Activated T-helper 2 cell treated with anti-CD3 and anti-CD28 coated beads, Interferon-gamma antibody, Interleukin-2, Interleukin-4, amounts not matched to agents 10 μg/mL and 5 μg/mL and 100 μg/mL, durations not matched to agents 14 hours and 24 hours and 36 hours (primary cell): ENCODE measurements at regions not wholly inside any gene's neighbourhood (a gene's known extent, or its start where the extent isn't known, plus 50 kb on each side); places are given as distances from the start of the nearest gene placed in this dataset.
"Not testable (repeated sequence)": the region's sequence is repeated elsewhere in the genome, so short reads cannot be mapped to it uniquely, and the experiment has no call there.

Experiments used
- DNase-seq: peaks from one replicate; pipeline ENCODE4 v3.0.0; 2021; ENCODE audit warnings: low spot score
- H3K27ac Mint-ChIP-seq: one replicate; pipeline ENCODE4 v1.8.0; 2021; ENCODE audit warnings: mixed read lengths
- H3K27me3 Mint-ChIP-seq: one replicate; pipeline ENCODE4 v1.8.0; 2021; ENCODE audit warnings: low read depth, mixed read lengths
- H3K36me3 Mint-ChIP-seq: one replicate; pipeline ENCODE4 v1.8.0; 2021; ENCODE audit warnings: low read depth, mixed read lengths
- H3K4me1 Mint-ChIP-seq: one replicate; pipeline ENCODE4 v1.8.0; 2021; ENCODE audit warnings: low read depth, mixed read lengths
- H3K4me3 Mint-ChIP-seq: one replicate; pipeline ENCODE4 v1.8.0; 2021; ENCODE audit warnings: low read depth, mild to moderate bottlenecking, moderate library complexity, mixed read lengths
- H3K9me3 Mint-ChIP-seq: one replicate; pipeline ENCODE4 v1.8.0; 2021; ENCODE audit warnings: mixed read lengths
- intact Hi-C: fragments of 100-400 bp; cut with micrococcal nuclease; formaldehyde crosslinking; loops from one replicate; pipeline ENCODE4 v1.15.1; 2023

GRCh38 chr13:22897571-22898314, 283.0 kb upstream of the SGCG start:
- Mint-ChIP-seq H3K27ac (no peak overlapping the region), H3K9me3 (no peaks in the 10 kb centered on the region), H3K4me1 (no peaks in the 10 kb centered on the region), H3K27me3 (no peaks in the 10 kb centered on the region), H3K36me3 (no peaks in the 10 kb centered on the region), H3K4me3 (no peak overlapping the region)
- intact Hi-C loops, result no loop called here
- DNase-seq, result no peak

GRCh38 chr13:22900416-22900951, 280.3 kb upstream of the SGCG start:
- H3K4me1 Mint-ChIP-seq, H3K9me3 Mint-ChIP-seq, H3K4me3 Mint-ChIP-seq, H3K36me3 Mint-ChIP-seq, H3K27me3 Mint-ChIP-seq, intact Hi-C loops, DNase-seq, H3K27ac Mint-ChIP-seq: not testable (repeated sequence)

GRCh38 chr13:22903301-22903700, 277.5 kb upstream of the SGCG start:
- H3K27me3 Mint-ChIP-seq, result no peaks in the 10 kb centered on the region
- no peaks in the 10 kb centered on the region for H3K4me1 Mint-ChIP-seq
- no peak for DNase-seq
- no peak overlapping the region for H3K4me3 Mint-ChIP-seq
- H3K27ac Mint-ChIP-seq, result no peak overlapping the region
- no peaks in the 10 kb centered on the region for H3K36me3 Mint-ChIP-seq
- H3K9me3 Mint-ChIP-seq, result no peaks in the 10 kb centered on the region
- intact Hi-C loops, result no loop called here

- Mint-ChIP-seq H3K9me3 (no peaks in the 10 kb centered on the region), H3K27me3 (no peaks in the 10 kb centered on the region), H3K27ac (no peak overlapping the region), H3K36me3 (no peaks in the 10 kb centered on the region), H3K4me1 (no peaks in the 10 kb centered on the region), H3K4me3 (no peak overlapping the region)
- intact Hi-C loops, result no loop called here
- no peak for DNase-seq
Observed at GRCh38 chr13:22903925-22904324, 276.9 kb upstream of the SGCG start.

GRCh38 chr13:22915442-22916082, 265.2 kb upstream of the SGCG start:
- Mint-ChIP-seq H3K4me1 (no peaks in the 10 kb centered on the region), H3K27ac (no peak overlapping the region), H3K27me3 (peaks cover 25% of the 10 kb centered on the region), H3K4me3 (no peak overlapping the region), H3K9me3 (no peaks in the 10 kb centered on the region), H3K36me3 (no peaks in the 10 kb centered on the region)
- no peak for DNase-seq
- intact Hi-C loops, result no loop called here

GRCh38 chr13:22916276-22916675, 264.5 kb upstream of the SGCG start:
- H3K27ac Mint-ChIP-seq, DNase-seq: not testable (repeated sequence)
- peaks cover 25% of the 10 kb centered on the region for H3K27me3 Mint-ChIP-seq

GRCh38 chr13:22925881-22926747, 254.7 kb upstream of the SGCG start:
- Mint-ChIP-seq H3K27me3 (peaks cover 25% of the 10 kb centered on the region), H3K4me1 (no peaks in the 10 kb centered on the region), H3K27ac (no peak overlapping the region), H3K36me3 (no peaks in the 10 kb centered on the region), H3K4me3 (no peak overlapping the region), H3K9me3 (no peaks in the 10 kb centered on the region)
- intact Hi-C loops, result no loop called here
- DNase-seq, result no peak

More at GRCh38 chr13:22916276-22916675, 264.5 kb upstream of the SGCG start:
- H3K4me1 Mint-ChIP-seq, H3K4me3 Mint-ChIP-seq, intact Hi-C loops, H3K9me3 Mint-ChIP-seq, H3K36me3 Mint-ChIP-seq: not testable (repeated sequence)

GRCh38 chr13:22926748-22927400, 253.9 kb upstream of the SGCG start:
- DNase-seq, result no peak
- Mint-ChIP-seq H3K36me3 (no peaks in the 10 kb centered on the region), H3K4me1 (no peaks in the 10 kb centered on the region), H3K4me3 (no peak overlapping the region), H3K9me3 (no peaks in the 10 kb centered on the region), H3K27ac (no peak overlapping the region), H3K27me3 (peaks cover 25% of the 10 kb centered on the region)
- intact Hi-C loops, result no loop called here

GRCh38 chr13:22927845-22928244, 252.9 kb upstream of the SGCG start:
- intact Hi-C loops, H3K4me1 Mint-ChIP-seq, H3K4me3 Mint-ChIP-seq, DNase-seq, H3K9me3 Mint-ChIP-seq, H3K36me3 Mint-ChIP-seq, H3K27ac Mint-ChIP-seq: not testable (repeated sequence)
- H3K27me3 Mint-ChIP-seq, result peaks cover 25% of the 10 kb centered on the region

- H3K27ac Mint-ChIP-seq, result no peak overlapping the region
- peaks cover 24% of the 10 kb centered on the region for H3K27me3 Mint-ChIP-seq
- H3K9me3 Mint-ChIP-seq, result no peaks in the 10 kb centered on the region
- no peak overlapping the region for H3K4me3 Mint-ChIP-seq
- H3K4me1 Mint-ChIP-seq, result no peaks in the 10 kb centered on the region
- intact Hi-C loops, result no loop called here
- no peaks in the 10 kb centered on the region for H3K36me3 Mint-ChIP-seq
- DNase-seq, result no peak
Observed at GRCh38 chr13:22929381-22930126, 251.2 kb upstream of the SGCG start.

- H3K27ac Mint-ChIP-seq, result no peak overlapping the region
- H3K9me3 Mint-ChIP-seq, result no peaks in the 10 kb centered on the region
- H3K4me3 Mint-ChIP-seq, result no peak overlapping the region
- H3K4me1 Mint-ChIP-seq, result no peaks in the 10 kb centered on the region
- no peaks in the 10 kb centered on the region for H3K36me3 Mint-ChIP-seq
- H3K27me3 Mint-ChIP-seq, result peaks cover 11% of the 10 kb centered on the region
- DNase-seq, result no peak
- intact Hi-C loops, result no loop called here
Observed at GRCh38 chr13:22931576-22931975, 249.2 kb upstream of the SGCG start.
